Adipocyte (in vitro differentiated cells): ENCODE measurements at regions not wholly inside any gene's neighbourhood (a gene's known extent, or its start where the extent isn't known, plus 50 kb on each side); places are given as distances from the start of the nearest gene placed in this dataset.
A peak's percentile ranks its signal among the peaks of the same experiment; 100 is the strongest.

Source experiments
- DNase-seq: peaks from one replicate; pipeline ENCODE4 v3.0.0-alpha.2; 2015; ENCODE audit warnings: low read depth
- H3K27me3 ChIP-seq: replicated peaks from 2 replicates; pipeline ENCODE4 v1.7.0; 2013; ENCODE audit warnings: mild to moderate bottlenecking, low read length, moderate library complexity; ENCODE audit not compliant: control insufficient read depth, insufficient read depth
- H3K36me3 ChIP-seq: 2 replicates; pipeline ENCODE4 v1.7.0; 2013; ENCODE audit warnings: low read length, mild to moderate bottlenecking, moderate library complexity; ENCODE audit not compliant: control insufficient read depth, insufficient read depth, severe bottlenecking
- H3K4me1 ChIP-seq: 2 replicates; pipeline ENCODE4 v1.7.0; 2013; ENCODE audit warnings: mild to moderate bottlenecking, low read length, moderate library complexity; ENCODE audit not compliant: control insufficient read depth, insufficient read depth
- H3K4me3 ChIP-seq: 2 replicates; pipeline ENCODE4 v1.7.0; 2013; ENCODE audit warnings: mild to moderate bottlenecking, low read length, moderate library complexity
- H3K9ac ChIP-seq: 2 replicates; pipeline ENCODE4 v1.7.0; 2013; ENCODE audit warnings: mild to moderate bottlenecking, low read length, moderate library complexity
- H3K9me3 ChIP-seq: 2 replicates; pipeline ENCODE4 v1.7.0; 2013; ENCODE audit warnings: mild to moderate bottlenecking, low read length, moderate library complexity; ENCODE audit not compliant: control insufficient read depth

GRCh38 chr10:129236274-129236691 lies 230.8 kb upstream of the MGMT start:
- H3K9ac ChIP-seq, result no peak overlapping the region
- H3K27me3 ChIP-seq, result no peaks in the 10 kb centered on the region
- no peaks in the 10 kb centered on the region for H3K9me3 ChIP-seq
- H3K4me3 ChIP-seq, result no peak overlapping the region
- no peaks in the 10 kb centered on the region for H3K4me1 ChIP-seq
- H3K36me3 ChIP-seq, result no peaks in the 10 kb centered on the region
- no peak for DNase-seq

- no peaks in the 10 kb centered on the region for H3K27me3 ChIP-seq
- H3K9ac ChIP-seq, result no peak overlapping the region
- H3K9me3 ChIP-seq, result no peaks in the 10 kb centered on the region
- no peaks in the 10 kb centered on the region for H3K4me1 ChIP-seq
- no peaks in the 10 kb centered on the region for H3K36me3 ChIP-seq
- H3K4me3 ChIP-seq, result no peak overlapping the region
- no peak for DNase-seq
These were observed 225.6 kb upstream of the MGMT start for GRCh38 chr10:129241461-129241860.

DNA sequence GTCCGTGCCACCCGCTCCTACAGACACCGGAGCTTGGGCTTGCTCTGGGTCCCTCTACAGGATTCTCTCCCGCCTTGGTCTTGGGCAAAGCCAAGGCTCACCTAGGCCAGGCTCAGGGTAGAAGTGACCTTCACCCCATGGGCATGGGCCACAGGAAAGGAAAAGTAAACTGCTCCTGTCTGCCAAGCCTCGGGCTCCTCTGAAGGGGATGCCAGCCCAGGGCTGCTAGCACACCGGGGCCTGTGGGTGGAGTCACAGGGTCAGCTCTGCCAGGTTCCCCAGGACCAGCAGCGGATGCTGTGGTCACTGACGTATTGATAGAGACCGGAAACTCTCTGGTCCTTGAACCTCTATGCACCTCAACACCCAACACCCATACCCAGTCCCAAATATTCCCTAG lies 222.7 kb upstream of the MGMT start:
- Histone ChIP-seq H3K4me1 (no peaks in the 10 kb centered on the region), H3K9ac (no peak overlapping the region), H3K36me3 (no peaks in the 10 kb centered on the region), H3K4me3 (no peak overlapping the region), H3K27me3 (no peaks in the 10 kb centered on the region), H3K9me3 (no peaks in the 10 kb centered on the region)
- DNase-seq, result no peak

- Histone ChIP-seq H3K4me3 (no peak overlapping the region), H3K4me1 (no peaks in the 10 kb centered on the region), H3K9ac (no peak overlapping the region), H3K9me3 (no peaks in the 10 kb centered on the region), H3K36me3 (no peaks in the 10 kb centered on the region), H3K27me3 (no peaks in the 10 kb centered on the region)
- no peak for DNase-seq
These were observed 222.3 kb upstream of the MGMT start for GRCh38 chr10:129244757-129245156.

DNA sequence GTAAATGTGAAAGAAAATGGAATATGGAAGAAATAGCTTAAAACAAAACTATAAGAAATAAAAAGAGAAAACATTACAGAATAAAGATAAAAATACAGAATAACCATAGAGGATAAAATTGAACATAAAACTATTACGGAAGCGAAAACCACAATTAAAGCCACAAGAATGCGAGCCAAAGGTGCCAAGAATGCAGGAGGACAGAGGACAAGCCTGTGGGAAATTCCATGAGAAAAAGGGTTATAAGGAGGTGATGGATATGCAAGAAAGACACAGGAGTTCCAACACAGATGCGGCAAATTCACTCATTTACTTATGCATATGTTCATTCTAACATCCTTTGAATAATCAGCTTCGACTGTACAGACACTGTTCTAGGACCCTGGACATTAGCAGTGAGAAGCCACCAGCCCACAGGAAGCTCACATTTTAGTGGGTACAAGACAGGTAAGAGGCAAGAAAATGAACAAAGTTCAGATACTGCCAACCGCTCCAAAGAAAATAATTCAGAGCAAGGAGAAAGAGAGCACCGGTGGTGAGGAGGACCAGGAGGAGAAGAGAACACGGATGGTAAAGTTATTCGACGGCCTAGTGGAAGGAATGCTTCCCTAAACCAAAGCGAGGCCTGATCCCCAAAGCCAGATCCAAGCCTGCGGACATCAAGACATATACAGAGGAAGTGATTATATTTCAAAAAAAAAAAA lies 213.7 kb upstream of the MGMT start:
- H3K27me3 ChIP-seq, result no peaks in the 10 kb centered on the region
- DNase-seq, result no peak
- no peaks in the 10 kb centered on the region for H3K36me3 ChIP-seq
- H3K9me3 ChIP-seq, result no peaks in the 10 kb centered on the region
- H3K9ac ChIP-seq, result no peak overlapping the region
- H3K4me1 ChIP-seq, result peaks cover 4% of the 10 kb centered on the region
- H3K4me3 ChIP-seq, result no peak overlapping the region

DNA sequence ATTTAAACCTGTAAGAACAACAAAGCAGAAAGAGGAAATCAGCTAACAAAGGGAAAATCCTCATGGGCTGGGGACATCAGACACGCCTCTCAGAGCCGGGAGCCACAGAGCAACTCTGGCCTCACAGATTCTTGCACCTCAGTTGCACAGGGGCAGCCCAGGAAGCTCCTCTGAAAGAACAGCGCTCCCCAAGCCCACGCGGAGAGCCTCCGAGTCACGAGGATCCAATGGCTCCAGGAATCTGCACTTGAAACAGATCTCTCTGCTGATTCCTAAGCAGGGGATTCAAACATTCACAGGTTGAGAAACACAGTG lies 213.2 kb upstream of the MGMT start:
- H3K4me1 ChIP-seq, result peaks cover 9% of the 10 kb centered on the region
- H3K9ac ChIP-seq, result no peak overlapping the region
- no peaks in the 10 kb centered on the region for H3K36me3 ChIP-seq
- no peaks in the 10 kb centered on the region for H3K27me3 ChIP-seq
- no peak overlapping the region for H3K4me3 ChIP-seq
- DNase-seq, result no peak
- no peaks in the 10 kb centered on the region for H3K9me3 ChIP-seq

DNA sequence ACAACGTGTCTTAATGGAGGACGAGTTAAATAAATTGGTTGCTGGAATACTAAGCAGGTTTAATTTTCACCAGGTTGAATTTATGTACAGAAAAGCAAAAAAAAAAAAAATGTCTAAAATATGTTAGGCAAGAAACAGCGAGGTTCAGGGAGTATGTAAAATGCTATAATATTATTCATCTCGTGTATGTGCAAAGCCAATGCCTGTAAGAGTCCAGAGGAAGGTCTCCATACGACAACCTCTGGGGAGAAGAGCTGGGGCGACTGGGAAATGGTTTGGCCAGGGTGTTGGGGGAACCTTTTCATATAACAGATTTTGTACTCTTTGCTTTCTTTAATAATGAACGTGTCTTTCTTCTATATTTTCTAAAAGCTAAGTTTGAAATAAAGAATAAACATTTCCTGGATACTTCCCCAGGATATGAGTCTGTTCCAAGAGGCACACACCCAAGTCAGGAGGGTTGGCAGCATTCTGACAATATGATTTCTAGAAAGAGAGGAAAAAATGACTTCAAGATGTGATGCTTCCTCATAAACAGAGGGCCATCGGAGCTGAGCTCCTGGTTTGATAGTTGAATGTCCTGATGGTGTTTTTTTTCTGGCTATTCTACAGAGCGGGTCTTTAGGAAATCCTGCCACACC lies 208.6 kb upstream of the MGMT start:
- no peak for DNase-seq
- Histone ChIP-seq H3K27me3 (no peaks in the 10 kb centered on the region), H3K4me3 (peak overlapping the region; percentile 74), H3K4me1 (peaks cover 24% of the 10 kb centered on the region), H3K9ac (peak overlapping the region; percentile 67), H3K9me3 (no peaks in the 10 kb centered on the region), H3K36me3 (no peaks in the 10 kb centered on the region)

DNA sequence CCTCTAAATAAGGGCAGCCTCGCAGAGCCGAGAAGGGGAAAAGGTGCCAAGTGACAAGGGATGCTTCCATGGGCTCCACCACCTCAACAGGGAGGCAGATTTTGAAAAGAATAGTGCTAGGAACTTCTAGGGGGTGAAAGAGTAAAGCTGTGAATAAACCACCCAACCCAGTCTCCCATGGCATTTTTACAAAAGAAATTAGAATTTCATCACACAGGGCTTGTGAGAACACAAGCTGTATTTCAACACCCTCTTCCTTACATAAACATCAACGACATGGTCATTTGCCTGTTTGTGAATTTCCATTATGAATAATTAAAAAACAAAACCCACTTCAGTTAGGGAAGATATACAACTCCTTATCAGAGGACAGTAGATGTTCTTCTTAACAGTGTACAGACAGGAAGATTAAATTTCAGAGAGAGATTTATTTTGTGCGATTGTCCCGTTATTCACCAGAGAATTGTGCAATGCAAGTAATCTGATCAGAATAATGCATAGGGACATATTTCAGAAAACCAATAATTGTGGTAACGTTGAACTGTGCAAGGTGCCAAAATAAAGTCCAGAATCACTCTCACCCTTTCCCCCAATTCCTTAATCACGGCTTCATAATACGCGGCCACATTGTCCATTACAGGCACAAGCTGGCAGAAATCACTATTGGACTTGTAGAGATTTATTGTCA lies 207.8 kb upstream of the MGMT start:
- DNase-seq, result no peak
- no peaks in the 10 kb centered on the region for H3K36me3 ChIP-seq
- peak overlapping the region; percentile 74 for H3K4me3 ChIP-seq
- peak overlapping the region; percentile 67 for H3K9ac ChIP-seq
- no peaks in the 10 kb centered on the region for H3K27me3 ChIP-seq
- H3K9me3 ChIP-seq, result no peaks in the 10 kb centered on the region
- peaks cover 24% of the 10 kb centered on the region for H3K4me1 ChIP-seq

GRCh38 chr10:129272176-129272575 lies 194.9 kb upstream of the MGMT start:
- Histone ChIP-seq H3K4me3 (no peak overlapping the region), H3K9ac (no peak overlapping the region), H3K27me3 (no peaks in the 10 kb centered on the region), H3K4me1 (no peaks in the 10 kb centered on the region), H3K36me3 (no peaks in the 10 kb centered on the region), H3K9me3 (no peaks in the 10 kb centered on the region)
- no peak for DNase-seq

GRCh38 chr10:129272866-129273650 lies 194.0 kb upstream of the MGMT start:
- no peak for DNase-seq
- Histone ChIP-seq H3K4me1 (no peaks in the 10 kb centered on the region), H3K4me3 (no peak overlapping the region), H3K9ac (no peak overlapping the region), H3K9me3 (no peaks in the 10 kb centered on the region), H3K27me3 (no peaks in the 10 kb centered on the region), H3K36me3 (no peaks in the 10 kb centered on the region)

DNA sequence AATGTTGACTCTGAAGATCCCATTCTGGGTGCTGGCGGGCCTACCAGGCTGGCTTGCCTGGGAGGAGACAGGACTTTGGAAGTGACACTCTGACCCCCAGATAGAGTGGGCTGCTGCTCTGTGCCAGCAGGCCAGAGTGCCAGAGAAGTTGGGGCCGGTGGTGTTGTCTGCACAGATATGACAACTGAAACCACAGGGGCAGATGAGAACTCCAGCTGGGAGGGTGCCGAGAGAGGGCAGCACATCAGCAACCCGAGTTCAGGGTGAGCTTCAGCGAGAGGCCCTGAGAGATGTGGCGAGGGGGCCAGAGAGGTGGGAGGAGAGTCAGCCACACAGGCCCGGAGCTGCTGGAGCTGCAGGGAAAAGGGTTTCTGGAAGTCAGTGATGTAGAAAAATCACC lies 193.2 kb upstream of the MGMT start:
- no peak overlapping the region for H3K4me3 ChIP-seq
- H3K36me3 ChIP-seq, result no peaks in the 10 kb centered on the region
- H3K9ac ChIP-seq, result no peak overlapping the region
- no peaks in the 10 kb centered on the region for H3K27me3 ChIP-seq
- H3K4me1 ChIP-seq, result no peaks in the 10 kb centered on the region
- DNase-seq, result no peak
- H3K9me3 ChIP-seq, result no peaks in the 10 kb centered on the region
